Psoas muscle (tissue), 7 donors: ENCODE measurements at regions not wholly inside any gene's neighbourhood (a gene's known extent, or its start where the extent isn't known, plus 50 kb on each side); places are given as distances from the start of the nearest gene placed in this dataset.

Source experiments
- ATAC-seq, 4 donors: fragments of 200-7000 bp; cut with Tn5 transposase; one replicate each; pipeline ENCODE4 v1.9.1; 2020; ENCODE audit warnings: moderate library complexity in 3 of 4, mild to moderate bottlenecking in 2 of 4
- DNase-seq, 2 donors: peaks; one replicate each; pipeline ENCODE4 v3.0.0-alpha.2; 2020
- H3K27ac ChIP-seq: fragments of 200-600 bp; one replicate; pipeline ENCODE4 v1.8.0; 2022
- H3K27me3 ChIP-seq, 3 donors: fragments of 200-600 bp in 1 of 3; one replicate each; pipeline versions ENCODE4 v1.6.1 to v1.8.0; 2013 to 2022; ENCODE audit warnings: low read length in 2 of 3, mild to moderate bottlenecking in 2 of 3, moderate library complexity in 1 of 3; ENCODE audit not compliant: insufficient read depth in 3 of 3
- H3K36me3 ChIP-seq, 2 donors: fragments of 200-600 bp in 1 of 2; one replicate each; pipeline versions ENCODE4 v1.6.1 to v1.8.0; 2013 to 2022; ENCODE audit warnings: low read depth in 1 of 2, mild to moderate bottlenecking in 1 of 2, moderate library complexity in 1 of 2; ENCODE audit not compliant: insufficient read depth in 1 of 2
- H3K4me1 ChIP-seq: fragments of 200-600 bp; one replicate; pipeline ENCODE4 v1.8.0; 2022
- H3K4me3 ChIP-seq: fragments of 200-600 bp; one replicate; pipeline ENCODE4 v1.8.0; 2022; ENCODE audit warnings: mild to moderate bottlenecking
- H3K9me3 ChIP-seq: fragments of 200-600 bp; one replicate; pipeline ENCODE4 v1.8.0; 2022
- CTCF ChIP-seq: fragments of 200-600 bp; IDR thresholded peaks from one replicate; pipeline ENCODE4 v1.8.0; 2022; ENCODE audit warnings: antibody characterized with exemption
- WGBS, 3 donors: extraction: QIAGEN DNeasy Blood & Tissue Kit; methylation state at CpG; one replicate each; pipeline versions ENCODE4 v1.1.6 to v1.1.7; 2013; 5-methylcytosine and 5-hydroxymethylcytosine counted together
- intact Hi-C, 2 donors: fragments of 100-400 bp; cut with DNase I; formaldehyde crosslinking; loops; one replicate each; pipeline versions ENCODE4 v1.11.0 to v1.14.2; 2022
- donor health status: healthy with polysubstance abuse.
- donor health status: DM: no; HTN: no; CAD: no; lungs with moderate emphysema.
- donor health status: Bipolar disorder and iron deficiency.
- donor health status: healthy.
- donor health status: DM: yes; HTN: yes; CAD: no.
- donor health status: DM: no; HTN: no; CAD: no.
- donor health status: DM: yes; HTN: yes; CAD: no.

GRCh38 chr2:12895017-12895416, 178.3 kb downstream of the TRIB2 start:
- Histone ChIP-seq H3K27me3 (peaks cover 0 to 2% (median 0%) of the 10 kb centered on the region in 3 donors), H3K27ac (no peak overlapping the region), H3K4me3 (no peak overlapping the region), H3K9me3 (peaks cover 4% of the 10 kb centered on the region), H3K36me3 (no peaks in the 10 kb centered on the region), H3K4me1 (no peaks in the 10 kb centered on the region)
- DNase-seq: no peak
- ATAC-seq: no peak
- TF ChIP-seq CTCF: no peak
- 84 to 95% (median 93%) methylated on average over 2 of the region's 2 CpGs for WGBS, 3 donors
- intact Hi-C loops: no loop called here

GRCh38 chr2:12896318-12896982, 179.7 kb downstream of the TRIB2 start:
- DNase-seq: no peak
- Histone ChIP-seq H3K36me3 (no peaks in the 10 kb centered on the region), H3K4me3 (no peak overlapping the region), H3K4me1 (no peaks in the 10 kb centered on the region), H3K9me3 (peaks cover 4% of the 10 kb centered on the region), H3K27ac (no peak overlapping the region), H3K27me3 (peaks cover 0 to 2% (median 0%) of the 10 kb centered on the region in 3 donors)
- intact Hi-C loops: no loop called here
- no peak for TF ChIP-seq CTCF
- ATAC-seq: no peak
- 77 to 86% (median 80%) methylated on average over 4 of the region's 4 CpGs for WGBS, 3 donors

- no peaks in the 10 kb centered on the region for H3K36me3 ChIP-seq
- no peak overlapping the region for H3K27ac ChIP-seq
- H3K27me3 ChIP-seq: peaks cover 0 to 2% (median 0%) of the 10 kb centered on the region in 3 donors
- H3K9me3 ChIP-seq: peaks cover 4% of the 10 kb centered on the region
- TF ChIP-seq CTCF: no peak
- ATAC-seq (no peak), DNase-seq (no peak)
- WGBS, 3 donors: 76 to 90% (median 83%) methylated on average over 1 of the region's 1 CpG
- no peaks in the 10 kb centered on the region for H3K4me1 ChIP-seq
- intact Hi-C loops: no loop called here
- H3K4me3 ChIP-seq: no peak overlapping the region
Observed at GRCh38 chr2:12897181-12897580, 180.4 kb downstream of the TRIB2 start.

- 66 to 84% (median 72%) methylated on average over 2 of the region's 2 CpGs for WGBS, 3 donors
- no peaks in the 10 kb centered on the region for H3K27me3 ChIP-seq
- ATAC-seq: no peak
- no peak overlapping the region for H3K4me3 ChIP-seq
- no peak for TF ChIP-seq CTCF
- DNase-seq: no peak
- H3K4me1 ChIP-seq: no peaks in the 10 kb centered on the region
- H3K36me3 ChIP-seq: no peaks in the 10 kb centered on the region
- H3K9me3 ChIP-seq: no peaks in the 10 kb centered on the region
- intact Hi-C loops: no loop called here
- no peak overlapping the region for H3K27ac ChIP-seq
Observed at GRCh38 chr2:12903272-12903671, 186.5 kb downstream of the TRIB2 start.

- DNase-seq: no peak
- H3K9me3 ChIP-seq: no peaks in the 10 kb centered on the region
- H3K4me1 ChIP-seq: no peaks in the 10 kb centered on the region
- ATAC-seq: no peak
- no peak for TF ChIP-seq CTCF
- H3K27ac ChIP-seq: no peak overlapping the region
- intact Hi-C loops: no loop called here
- 91 to 99% (median 97%) methylated on average over 2 of the region's 2 CpGs for WGBS, 3 donors
- H3K4me3 ChIP-seq: no peak overlapping the region
- no peaks in the 10 kb centered on the region for H3K36me3 ChIP-seq
- H3K27me3 ChIP-seq: no peaks in the 10 kb centered on the region
Observed at GRCh38 chr2:12910431-12910830, 193.7 kb downstream of the TRIB2 start.
